Lower leg skin (tissue), 3 donors: ENCODE measurements at regions not wholly inside any gene's neighbourhood (a gene's known extent, or its start where the extent isn't known, plus 50 kb on each side); places are given as distances from the start of the nearest gene placed in this dataset.

Source experiments
- POLR2A ChIP-seq, 2 donors: fragments of 450-650 bp; IDR thresholded peaks; one replicate each; pipeline ENCODE4 v1.6.1; 2016 to 2017; ENCODE audit warnings: antibody characterized with exemption in 2 of 2, mild to moderate bottlenecking in 1 of 2, moderate library complexity in 1 of 2
- TF ChIP-seq, protein P1 (sequence below), 3 donors: fragments of 450-650 bp; IDR thresholded peaks; one replicate each; pipeline ENCODE4 v1.5.1; 2016; ENCODE audit warnings: antibody characterized with exemption in 3 of 3, mild to moderate bottlenecking in 3 of 3, moderate library complexity in 2 of 3

DNA sequence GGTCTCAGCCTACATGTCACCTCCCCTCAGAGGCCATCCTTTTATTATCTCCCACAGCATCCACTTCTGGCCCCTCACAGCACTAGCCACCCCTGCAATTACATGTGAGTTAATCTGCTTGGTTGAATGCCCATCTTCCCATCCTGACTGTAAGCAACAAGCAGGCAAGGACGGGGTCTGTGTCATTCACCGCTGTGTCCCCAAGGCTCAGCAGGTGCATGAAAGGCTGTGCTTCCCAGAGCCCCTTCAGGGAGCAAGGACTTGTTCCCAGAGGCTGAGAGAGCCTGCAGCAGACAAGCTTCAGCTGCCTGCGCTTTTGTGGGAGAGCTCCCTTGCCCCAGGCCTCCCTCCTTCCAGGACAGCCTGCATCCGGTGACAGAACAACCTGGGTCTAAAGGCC lies 172.7 kb upstream of the GSC start:
- TF ChIP-seq, protein P1, sequence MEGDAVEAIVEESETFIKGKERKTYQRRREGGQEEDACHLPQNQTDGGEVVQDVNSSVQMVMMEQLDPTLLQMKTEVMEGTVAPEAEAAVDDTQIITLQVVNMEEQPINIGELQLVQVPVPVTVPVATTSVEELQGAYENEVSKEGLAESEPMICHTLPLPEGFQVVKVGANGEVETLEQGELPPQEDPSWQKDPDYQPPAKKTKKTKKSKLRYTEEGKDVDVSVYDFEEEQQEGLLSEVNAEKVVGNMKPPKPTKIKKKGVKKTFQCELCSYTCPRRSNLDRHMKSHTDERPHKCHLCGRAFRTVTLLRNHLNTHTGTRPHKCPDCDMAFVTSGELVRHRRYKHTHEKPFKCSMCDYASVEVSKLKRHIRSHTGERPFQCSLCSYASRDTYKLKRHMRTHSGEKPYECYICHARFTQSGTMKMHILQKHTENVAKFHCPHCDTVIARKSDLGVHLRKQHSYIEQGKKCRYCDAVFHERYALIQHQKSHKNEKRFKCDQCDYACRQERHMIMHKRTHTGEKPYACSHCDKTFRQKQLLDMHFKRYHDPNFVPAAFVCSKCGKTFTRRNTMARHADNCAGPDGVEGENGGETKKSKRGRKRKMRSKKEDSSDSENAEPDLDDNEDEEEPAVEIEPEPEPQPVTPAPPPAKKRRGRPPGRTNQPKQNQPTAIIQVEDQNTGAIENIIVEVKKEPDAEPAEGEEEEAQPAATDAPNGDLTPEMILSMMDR (IDR thresholded peaks at IDR 0.05): no peak
- TF ChIP-seq POLR2A (IDR thresholded peaks at IDR 0.05): no peak
